Natural killer cell (primary cell): ENCODE measurements at regions not wholly inside any gene's neighbourhood (a gene's known extent, or its start where the extent isn't known, plus 50 kb on each side); places are given as distances from the start of the nearest gene placed in this dataset.
"Not testable (repeated sequence)": the region's sequence is repeated elsewhere in the genome, so short reads cannot be mapped to it uniquely, and the experiment has no call there.

Source experiments
- ATAC-seq, 3 donors: fragments of 150-1000 bp in 2 of 3; fragments of 200-7000 bp in 1 of 3; cut with Tn5 transposase; 1 replicate in 1 of 3; 2 replicates in 2 of 3; pipeline ENCODE4 v1.10.0; 2021; ENCODE audit warnings: mild to moderate bottlenecking in 2 of 3, moderate library complexity in 2 of 3
- DNase-seq, 2 donors: peaks; one replicate each; pipeline versions ENCODE4 v3.0.0 to v3.0.0-alpha.2; 2013 to 2021; ENCODE audit warnings: mixed read lengths in 1 of 2
- H3K27ac ChIP-seq: one replicate; pipeline ENCODE4 v1.5.1; 2013; ENCODE audit warnings: mild to moderate bottlenecking, low read length
- H3K27me3 ChIP-seq: one replicate; pipeline ENCODE4 v1.6.1; 2013; ENCODE audit warnings: low read length; ENCODE audit not compliant: control insufficient read depth, insufficient read depth
- H3K36me3 ChIP-seq: one replicate; pipeline ENCODE4 v1.6.1; 2013; ENCODE audit warnings: low read length; ENCODE audit not compliant: control insufficient read depth, insufficient read depth
- H3K4me1 ChIP-seq: one replicate; pipeline ENCODE4 v1.6.1; 2013; ENCODE audit warnings: low read length; ENCODE audit not compliant: control insufficient read depth, insufficient read depth
- H3K4me3 ChIP-seq: one replicate; pipeline ENCODE4 v1.5.1; 2013; ENCODE audit warnings: low read length
- H3K9me3 ChIP-seq: one replicate; pipeline ENCODE4 v1.6.1; 2013; ENCODE audit warnings: low read length; ENCODE audit not compliant: control insufficient read depth, insufficient read depth
- H3K27ac Mint-ChIP-seq, 2 donors: one replicate each; pipeline ENCODE4 v1.8.0; 2022; ENCODE audit warnings: mild to moderate bottlenecking in 2 of 2, mixed read lengths in 2 of 2, moderate library complexity in 1 of 2
- H3K27me3 Mint-ChIP-seq, 2 donors: one replicate each; pipeline ENCODE4 v1.8.0; 2022; ENCODE audit warnings: low read depth in 2 of 2, mixed read lengths in 2 of 2
- H3K36me3 Mint-ChIP-seq: one replicate; pipeline ENCODE4 v1.8.0; 2022; ENCODE audit warnings: mixed read lengths
- H3K4me1 Mint-ChIP-seq, 2 donors: one replicate each; pipeline ENCODE4 v1.8.0; 2022; ENCODE audit warnings: mixed read lengths in 2 of 2
- H3K4me3 Mint-ChIP-seq: one replicate; pipeline ENCODE4 v1.8.0; 2022; ENCODE audit warnings: mild to moderate bottlenecking, moderate library complexity, mixed read lengths
- H3K9me3 Mint-ChIP-seq, 2 donors: one replicate each; pipeline ENCODE4 v1.8.0; 2022; ENCODE audit warnings: mixed read lengths in 2 of 2
- CTCF ChIP-seq: fragments of 200-600 bp; IDR thresholded peaks from one replicate; pipeline ENCODE4 v1.8.0; 2022; ENCODE audit warnings: antibody characterized with exemption
- WGBS: methylation state at CpG from one replicate; pipeline ENCODE4 v1.1.7; 2013; ENCODE audit warnings: missing lambda C conversion rate; ENCODE audit not compliant: insufficient coverage; 5-methylcytosine and 5-hydroxymethylcytosine counted together
- intact Hi-C: fragments of 100-400 bp; cut with micrococcal nuclease; formaldehyde crosslinking; loops from one replicate; pipeline ENCODE4 v1.14.2; 2022

- Mint-ChIP-seq H3K4me3 (no peak overlapping the region), H3K27me3 (no peaks in the 10 kb centered on the region), H3K36me3 (no peaks in the 10 kb centered on the region), H3K9me3 (peaks cover 7 to 12% of the 10 kb centered on the region in 2 donors), H3K4me1 (no peaks in the 10 kb centered on the region), H3K27ac (no peak overlapping the region)
- H3K9me3 ChIP-seq, result no peaks in the 10 kb centered on the region
- H3K27ac ChIP-seq, result no peak overlapping the region
- no peaks in the 10 kb centered on the region for H3K4me1 ChIP-seq
- DNase-seq (no peak), ATAC-seq (no peak)
- H3K36me3 ChIP-seq, result no peaks in the 10 kb centered on the region
- intact Hi-C loops, result no loop called here
- H3K4me3 ChIP-seq, result no peak overlapping the region
- no peaks in the 10 kb centered on the region for H3K27me3 ChIP-seq
- 76% methylated on average over 8 of the region's 9 CpGs for WGBS
- TF ChIP-seq CTCF, result no peak
These were observed 146.8 kb downstream of the ATPSCKMT start for GRCh38 chr5:10102706-10103497.

GRCh38 chr5:10102235-10102634, 147.5 kb downstream of the ATPSCKMT start:
- H3K9me3 ChIP-seq, H3K4me1 Mint-ChIP-seq, H3K27ac Mint-ChIP-seq, H3K27me3 ChIP-seq, H3K4me3 Mint-ChIP-seq, ATAC-seq, intact Hi-C loops, H3K36me3 ChIP-seq, H3K27me3 Mint-ChIP-seq, H3K27ac ChIP-seq, DNase-seq, H3K4me3 ChIP-seq, H3K4me1 ChIP-seq, H3K36me3 Mint-ChIP-seq: not testable (repeated sequence)
- WGBS, result 82% methylated on average over 7 of the region's 7 CpGs
- H3K9me3 Mint-ChIP-seq, result peaks cover 7 to 12% of the 10 kb centered on the region in 2 donors

- Mint-ChIP-seq H3K9me3 (peaks cover 13 to 19% of the 10 kb centered on the region in 2 donors), H3K27me3 (no peaks in the 10 kb centered on the region), H3K4me3 (no peak overlapping the region), H3K27ac (no peak overlapping the region), H3K4me1 (no peaks in the 10 kb centered on the region), H3K36me3 (no peaks in the 10 kb centered on the region)
- Histone ChIP-seq H3K27me3 (no peaks in the 10 kb centered on the region), H3K4me3 (no peak overlapping the region), H3K36me3 (no peaks in the 10 kb centered on the region), H3K27ac (no peak overlapping the region), H3K9me3 (no peaks in the 10 kb centered on the region), H3K4me1 (no peaks in the 10 kb centered on the region)
- ATAC-seq, result no peak
- no peak for TF ChIP-seq CTCF
- WGBS, result 100% methylated on average over 1 of the region's 2 CpGs
- intact Hi-C loops, result no loop called here
- DNase-seq, result no peak
These were observed 150.1 kb downstream of the ATPSCKMT start for GRCh38 chr5:10099548-10099947.

GRCh38 chr5:10091701-10092100, 158.0 kb downstream of the ATPSCKMT start:
- H3K4me1 ChIP-seq, result no peaks in the 10 kb centered on the region
- ATAC-seq, result no peak
- no peaks in the 10 kb centered on the region for H3K36me3 ChIP-seq
- Mint-ChIP-seq H3K36me3 (no peaks in the 10 kb centered on the region), H3K27ac (no peak overlapping the region), H3K9me3 (peaks cover 13 to 18% of the 10 kb centered on the region in 2 donors), H3K27me3 (no peaks in the 10 kb centered on the region), H3K4me3 (no peak overlapping the region), H3K4me1 (no peaks in the 10 kb centered on the region)
- no peak overlapping the region for H3K27ac ChIP-seq
- WGBS, result 56% methylated on average over 4 of the region's 4 CpGs
- intact Hi-C loops, result no loop called here
- no peaks in the 10 kb centered on the region for H3K27me3 ChIP-seq
- no peak for TF ChIP-seq CTCF
- peaks cover 4% of the 10 kb centered on the region for H3K9me3 ChIP-seq
- DNase-seq, result no peak
- H3K4me3 ChIP-seq, result no peak overlapping the region
